Esophagus mucosa (tissue), 1 donor: ENCODE measurements at regions not wholly inside any gene's neighbourhood (a gene's known extent, or its start where the extent isn't known, plus 50 kb on each side); places are given as distances from the start of the nearest gene placed in this dataset.
A peak's percentile ranks its signal among the peaks of the same experiment; 100 is the strongest.

Source experiments
- ATAC-seq: fragments of 200-7000 bp; cut with Tn5 transposase; one replicate; pipeline ENCODE4 v1.9.1; 2020
- donor health status: DM: yes; HTN: yes; CAD: no.

GRCh38 chr7:118708741-118709140 lies 484.2 kb downstream of the ANKRD7 start:
- ATAC-seq: no peak

- no peak for ATAC-seq
These were observed 487.2 kb downstream of the ANKRD7 start for GRCh38 chr7:118711688-118712087.

- ATAC-seq: no peak
These were observed 488.5 kb downstream of the ANKRD7 start for GRCh38 chr7:118713039-118713438.

- no peak for ATAC-seq
These were observed 496.1 kb downstream of the ANKRD7 start for GRCh38 chr7:118720632-118721031.

DNA sequence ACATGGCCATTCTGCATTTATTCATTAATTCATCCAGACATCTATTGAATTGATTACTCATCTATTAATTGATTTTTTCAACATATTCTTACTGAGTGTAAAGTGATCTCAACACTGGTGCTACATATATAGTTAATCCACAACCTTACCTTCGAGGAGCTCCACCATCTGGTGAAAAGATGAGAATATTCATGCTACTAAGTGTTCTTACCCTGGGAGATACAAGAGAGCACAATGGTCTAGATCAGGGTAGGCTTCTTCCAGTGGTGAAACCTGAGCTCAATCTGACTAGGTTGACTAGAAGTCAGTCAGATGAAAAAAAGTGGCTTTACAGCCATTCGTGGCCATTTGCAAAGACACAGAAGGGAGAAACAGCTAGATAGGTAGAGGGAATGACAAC lies 507.4 kb downstream of the ANKRD7 start:
- no peak for ATAC-seq

- no peak for ATAC-seq
These were observed 510.0 kb downstream of the ANKRD7 start for GRCh38 chr7:118734541-118734940.

GRCh38 chr7:118735441-118735840 lies 510.9 kb downstream of the ANKRD7 start:
- ATAC-seq: no peak

- ATAC-seq: no peak
These were observed 513.4 kb downstream of the ANKRD7 start for GRCh38 chr7:118737935-118738334.

DNA sequence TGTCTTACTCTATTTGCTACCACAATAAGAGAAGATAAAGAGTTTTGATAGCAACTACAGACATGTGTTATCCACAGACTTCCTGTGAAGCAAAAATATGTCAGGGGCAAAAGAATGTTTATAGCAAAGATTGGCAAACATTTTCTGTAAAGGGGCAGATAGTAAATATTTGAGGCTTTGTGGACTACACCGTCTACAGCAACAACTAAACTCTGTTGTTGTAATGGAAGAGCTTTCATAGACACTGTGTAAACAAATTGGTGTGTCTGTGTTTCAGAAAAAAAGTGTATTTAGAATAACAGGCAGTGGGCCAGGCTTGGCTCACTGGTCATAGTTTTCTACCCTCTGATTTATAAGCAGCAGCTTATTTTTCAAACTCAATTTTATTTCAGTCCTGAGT lies 521.4 kb downstream of the ANKRD7 start:
- ATAC-seq: no peak

GRCh38 chr7:118747473-118747872 lies 523.0 kb downstream of the ANKRD7 start:
- ATAC-seq: no peak

DNA sequence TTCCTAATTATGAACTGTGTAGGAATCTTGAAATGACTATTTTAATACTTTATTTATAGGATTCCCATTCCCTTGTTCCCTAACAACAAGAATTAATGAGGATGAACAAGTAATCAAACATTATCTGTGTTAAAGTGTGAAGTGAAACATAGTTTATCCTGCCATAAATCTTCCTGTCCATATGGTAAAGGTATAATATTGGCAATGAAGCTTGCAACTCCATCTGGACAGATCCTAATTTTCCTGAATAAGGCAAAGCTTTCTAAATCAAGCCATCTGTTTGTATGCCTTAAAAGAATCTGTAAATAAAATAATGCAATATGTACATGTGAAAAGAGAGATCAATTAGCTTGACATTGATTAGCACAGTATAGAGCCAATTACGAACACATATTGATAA lies 529.0 kb downstream of the ANKRD7 start:
- ATAC-seq: no peak

GRCh38 chr7:118754608-118755007 lies 530.1 kb downstream of the ANKRD7 start:
- peak; percentile 64 for ATAC-seq

DNA sequence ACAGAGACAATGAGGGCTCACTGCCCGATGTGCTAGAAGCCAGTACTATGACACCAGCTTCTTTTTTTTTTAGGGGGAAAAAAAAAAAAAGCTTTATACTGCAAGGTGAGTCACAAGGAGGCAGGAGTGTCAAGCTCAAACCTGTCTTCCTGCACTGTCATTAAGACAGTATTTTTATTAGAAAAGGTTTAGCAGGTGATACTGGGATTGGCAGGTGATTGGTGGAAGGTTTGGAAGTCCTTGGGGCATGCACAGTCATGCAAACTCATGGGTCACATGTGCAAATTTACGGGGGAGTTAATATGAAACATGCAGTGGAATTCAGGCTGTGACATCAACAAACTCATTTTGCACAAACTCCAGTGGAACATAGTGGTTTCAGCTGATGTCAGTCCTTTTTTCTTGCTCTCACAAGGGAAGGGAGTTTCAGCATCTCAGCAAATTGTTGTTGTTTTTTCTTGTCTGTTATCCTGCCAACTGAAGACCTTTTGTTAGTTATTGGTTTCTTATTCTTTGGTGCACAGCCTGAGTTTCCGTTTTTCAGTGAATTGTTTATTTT lies 530.6 kb downstream of the ANKRD7 start:
- ATAC-seq: peak; percentile 99

GRCh38 chr7:118757066-118757465 lies 532.6 kb downstream of the ANKRD7 start:
- ATAC-seq: no peak

GRCh38 chr7:118758582-118758981 lies 534.1 kb downstream of the ANKRD7 start:
- no peak for ATAC-seq

DNA sequence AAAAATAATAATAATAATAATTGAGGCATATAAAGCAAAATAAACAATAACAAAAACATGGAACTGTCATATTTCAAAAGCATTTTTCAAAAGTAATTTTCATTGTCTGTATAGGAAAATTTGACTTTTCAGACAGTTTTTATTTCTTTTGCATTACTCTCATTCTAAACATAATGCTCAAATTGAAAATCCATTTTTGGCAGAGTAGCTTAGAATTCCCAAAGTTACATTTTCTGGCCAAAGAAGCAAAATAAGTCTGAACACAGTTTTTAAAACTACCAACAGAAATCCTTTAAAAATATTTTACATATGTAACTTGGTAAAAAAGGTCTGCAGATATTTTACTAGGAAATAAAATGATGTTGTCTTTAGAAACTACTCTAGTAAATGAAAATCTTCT lies 535.4 kb downstream of the ANKRD7 start:
- ATAC-seq: no peak

GRCh38 chr7:118762451-118762850 lies 537.9 kb downstream of the ANKRD7 start:
- ATAC-seq: no peak

DNA sequence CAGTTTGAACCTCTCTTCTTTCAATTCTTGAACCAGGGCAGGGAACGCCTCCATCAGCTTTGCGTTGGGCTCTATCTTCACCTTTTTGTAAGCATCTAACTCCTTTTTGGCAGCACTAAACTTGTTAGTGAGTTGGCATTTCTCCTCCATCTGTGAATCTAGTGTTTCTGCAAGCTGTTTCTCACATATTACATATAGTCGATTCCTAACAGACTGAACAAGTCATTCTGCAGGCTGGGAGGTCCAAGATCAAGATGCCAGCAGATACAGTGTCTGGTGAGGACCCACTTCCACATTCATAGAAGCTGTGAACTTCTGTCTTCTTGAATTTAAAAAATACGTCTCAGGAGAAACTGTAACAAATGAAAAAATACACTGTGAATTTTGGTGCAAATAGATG lies 539.7 kb downstream of the ANKRD7 start:
- no peak for ATAC-seq

DNA sequence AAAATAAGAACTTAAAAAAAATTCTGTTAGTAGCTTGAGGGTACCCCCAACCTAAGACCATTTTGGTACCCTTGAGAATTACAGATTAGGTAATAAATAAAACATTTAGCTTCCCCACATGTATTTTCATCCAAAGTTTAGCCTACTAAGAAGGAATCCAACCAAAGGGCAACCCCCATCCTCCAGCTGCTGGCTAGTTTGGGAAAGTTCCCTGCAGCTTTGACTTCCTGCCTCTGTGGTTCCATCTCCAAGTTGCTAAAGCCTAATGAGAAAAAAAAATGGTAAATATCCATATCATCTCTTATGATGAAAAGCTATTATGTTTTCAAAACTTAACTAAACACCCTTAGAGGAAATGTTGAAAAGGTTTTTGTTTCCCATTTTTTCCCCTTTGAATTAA lies 547.2 kb downstream of the ANKRD7 start:
- ATAC-seq: no peak

GRCh38 chr7:118777308-118777707 lies 552.8 kb downstream of the ANKRD7 start:
- ATAC-seq: no peak

DNA sequence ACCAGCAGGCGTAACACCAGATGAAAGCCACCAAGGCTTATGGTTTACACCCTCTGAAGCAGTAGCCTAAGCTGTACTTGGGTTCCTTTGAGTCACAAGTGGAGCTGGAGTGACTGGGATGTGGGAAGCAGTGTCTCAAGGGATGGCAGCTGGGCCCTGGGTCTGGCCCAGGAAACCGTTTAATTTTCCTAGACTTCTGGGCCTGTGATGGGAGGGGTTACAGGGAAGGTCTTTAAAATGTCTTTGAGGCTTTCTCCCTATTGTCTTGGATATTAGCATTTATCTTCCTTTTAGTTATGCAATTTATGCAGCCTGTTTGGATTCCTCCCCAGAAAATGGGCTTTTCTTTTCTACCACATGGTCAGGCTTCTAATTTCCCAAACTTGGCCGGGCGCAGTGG lies 568.2 kb downstream of the ANKRD7 start:
- ATAC-seq: no peak

- no peak for ATAC-seq
These were observed 569.1 kb downstream of the ANKRD7 start for GRCh38 chr7:118793582-118793981.

DNA sequence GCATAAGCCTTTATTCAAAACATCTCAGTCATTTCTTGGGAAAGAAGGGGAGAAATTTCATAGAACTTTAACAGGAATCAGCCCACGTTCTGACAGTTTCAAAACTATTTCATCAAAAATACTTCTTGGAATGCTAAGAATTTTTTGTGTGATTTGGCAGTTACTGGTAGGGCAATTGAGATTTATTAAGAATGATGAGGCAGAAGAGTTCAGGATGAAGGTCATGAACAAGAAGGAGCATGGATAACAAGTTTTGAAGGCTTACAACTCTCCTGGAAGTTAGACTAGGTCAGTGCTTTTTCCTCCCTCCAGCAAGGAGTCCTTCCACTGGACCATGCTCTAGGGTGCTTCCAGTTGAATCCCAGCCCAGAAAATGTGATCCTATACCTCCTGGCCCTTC lies 569.9 kb downstream of the ANKRD7 start:
- ATAC-seq: no peak

DNA sequence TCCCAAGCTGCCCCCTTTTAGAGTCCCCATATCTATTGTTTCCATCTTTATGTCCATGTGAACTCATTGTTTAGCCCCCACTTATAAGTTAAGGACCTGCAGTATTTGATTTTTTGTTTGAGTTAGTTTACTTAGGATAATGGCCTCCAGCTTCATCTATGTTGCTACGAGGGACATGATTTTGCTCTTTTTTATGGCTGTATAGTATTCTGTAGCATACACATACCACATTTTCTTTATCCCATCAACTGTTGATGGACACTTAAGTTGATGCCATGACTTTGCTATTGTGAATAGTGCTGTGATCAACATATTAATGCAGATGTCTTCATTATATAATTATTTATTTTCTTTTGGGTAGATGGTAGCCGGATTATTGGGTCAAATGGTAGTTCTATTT lies 576.9 kb downstream of the ANKRD7 start:
- no peak for ATAC-seq

- no peak for ATAC-seq
These were observed 578.2 kb downstream of the ANKRD7 start for GRCh38 chr7:118802726-118803125.

DNA sequence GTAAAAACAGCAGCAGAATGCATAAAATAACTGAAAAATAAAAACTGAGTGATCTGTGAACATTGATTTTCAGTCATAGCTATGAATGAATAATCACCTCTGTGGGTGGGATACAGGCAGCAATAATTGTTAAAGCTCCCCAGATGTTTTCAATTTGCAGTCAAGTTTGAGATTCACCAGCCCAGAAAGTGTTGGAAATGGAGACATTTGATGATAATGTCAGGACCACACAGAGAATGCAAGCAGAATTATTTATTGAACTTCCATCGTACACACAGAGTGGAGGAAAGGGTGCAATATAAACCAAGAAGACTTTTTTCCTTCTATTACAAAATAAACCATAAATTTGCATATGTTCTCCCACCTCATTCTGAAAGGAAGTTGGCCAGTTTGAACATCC lies 601.7 kb downstream of the ANKRD7 start:
- no peak for ATAC-seq
